ENCODE measurements at regions not wholly inside any gene's neighbourhood (a gene's known extent, or its start where the extent isn't known, plus 50 kb on each side); places are given as distances from the start of the nearest gene placed in this dataset.

GRCh38 chr14:71694591-71695530 lies 237.4 kb upstream of the RGS6 start:
- 90 to 93% methylated on average over 8 of the region's 8 CpGs for WGBS, 2 donors
- no peaks in the 10 kb centered on the region for H3K4me1 ChIP-seq
- TF ChIP-seq POLR2A (IDR thresholded peaks at IDR 0.05) (no peak), CTCF (IDR thresholded peaks at IDR 0.05) (no peak)
- H3K27me3 ChIP-seq: no peaks in the 10 kb centered on the region
- no peaks in the 10 kb centered on the region for H3K9me3 ChIP-seq
- no peak for ATAC-seq
- intact Hi-C loops (cut with DNase I): no loop called here
- H3K4me3 ChIP-seq: no peak overlapping the region
- H3K36me3 ChIP-seq (replicated peaks in 1 of 2; ENCODE audit: insufficient read depth in 1 of 2, low read depth in 2 of 2): no peaks in the 10 kb centered on the region
- no peak for DNase-seq
- no peak overlapping the region for H3K27ac ChIP-seq

- H3K27me3 ChIP-seq: no peaks in the 10 kb centered on the region
- no peaks in the 10 kb centered on the region for H3K36me3 ChIP-seq (replicated peaks in 1 of 2; ENCODE audit: insufficient read depth in 1 of 2, low read depth in 2 of 2)
- no peak overlapping the region for H3K4me3 ChIP-seq
- no peaks in the 10 kb centered on the region for H3K9me3 ChIP-seq
- 88% methylated on average over 6 of the region's 6 CpGs for WGBS, 2 donors
- ATAC-seq (no peak), DNase-seq (no peak)
- TF ChIP-seq POLR2A (IDR thresholded peaks at IDR 0.05) (no peak), CTCF (IDR thresholded peaks at IDR 0.05) (no peak)
- intact Hi-C loops (cut with DNase I): no loop called here
- H3K4me1 ChIP-seq: no peaks in the 10 kb centered on the region
- H3K27ac ChIP-seq: no peak overlapping the region
These were observed 236.4 kb upstream of the RGS6 start for GRCh38 chr14:71695611-71696350.

- Histone ChIP-seq H3K27me3 (no peaks in the 10 kb centered on the region), H3K4me1 (no peaks in the 10 kb centered on the region), H3K36me3 (replicated peaks in 1 of 2; ENCODE audit: insufficient read depth in 1 of 2, low read depth in 2 of 2) (peaks cover 0 to 3% of the 10 kb centered on the region in 2 donors), H3K9me3 (no peaks in the 10 kb centered on the region), H3K27ac (no peak overlapping the region), H3K4me3 (no peak overlapping the region)
- DNase-seq: no peak
- 85 to 88% methylated on average over 4 of the region's 4 CpGs for WGBS, 2 donors
- intact Hi-C loops (cut with DNase I): no loop called here
- TF ChIP-seq CTCF (IDR thresholded peaks at IDR 0.05) (no peak), POLR2A (IDR thresholded peaks at IDR 0.05) (no peak)
- ATAC-seq: no peak
These were observed 234.2 kb upstream of the RGS6 start for GRCh38 chr14:71698027-71698426.

GRCh38 chr14:71698673-71699072 lies 233.6 kb upstream of the RGS6 start:
- Histone ChIP-seq H3K4me1 (no peaks in the 10 kb centered on the region), H3K27ac (no peak overlapping the region), H3K36me3 (replicated peaks in 1 of 2; ENCODE audit: insufficient read depth in 1 of 2, low read depth in 2 of 2) (peaks cover 0 to 3% of the 10 kb centered on the region in 2 donors), H3K9me3 (no peaks in the 10 kb centered on the region), H3K27me3 (no peaks in the 10 kb centered on the region), H3K4me3 (no peak overlapping the region)
- TF ChIP-seq POLR2A (IDR thresholded peaks at IDR 0.05) (no peak), CTCF (IDR thresholded peaks at IDR 0.05) (no peak)
- ATAC-seq (no peak), DNase-seq (no peak)
- WGBS, 2 donors: 92 to 96% methylated on average over 4 of the region's 4 CpGs
- intact Hi-C loops (cut with DNase I): no loop called here

Measured in body of pancreas (tissue), 4 donors.